Activated B cell treated with CpG ODN at 0.5 μM for 24 hours (primary cell): ENCODE measurements at regions not wholly inside any gene's neighbourhood (a gene's known extent, or its start where the extent isn't known, plus 50 kb on each side); places are given as distances from the start of the nearest gene placed in this dataset.

ENCODE experiments used
- ATAC-seq: fragments of 200-7000 bp; cut with Tn5 transposase; one replicate; pipeline ENCODE4 v1.10.0; 2021; ENCODE audit warnings: low read depth, mild to moderate bottlenecking, moderate library complexity
- CTCF ChIA-PET: fragments of 350-600 bp; sonication (Branson Sonifier 250); formaldehyde crosslinking; loops from one replicate; lab custom pipeline; 2021; ENCODE audit warnings: antibody characterized with exemption; lab: Charles Lee
- POLR2A ChIA-PET: fragments of 350-600 bp; sonication (Branson Sonifier 250); formaldehyde crosslinking; loops from one replicate; lab custom pipeline; 2021; ENCODE audit warnings: antibody characterized with exemption; lab: Charles Lee
- DNase-seq: peaks from one replicate; pipeline ENCODE4 v3.0.0; 2022
- H3K27ac Mint-ChIP-seq: one replicate; pipeline ENCODE4 v1.8.0; 2020; ENCODE audit warnings: mixed read lengths
- H3K27me3 Mint-ChIP-seq: one replicate; pipeline ENCODE4 v1.8.0; 2021; ENCODE audit warnings: mixed read lengths
- H3K36me3 Mint-ChIP-seq: one replicate; pipeline ENCODE4 v1.8.0; 2021; ENCODE audit warnings: low read depth, mixed read lengths
- H3K4me1 Mint-ChIP-seq: one replicate; pipeline ENCODE4 v1.8.0; 2021; ENCODE audit warnings: mixed read lengths
- H3K4me3 Mint-ChIP-seq: one replicate; pipeline ENCODE4 v1.8.0; 2020; ENCODE audit warnings: mild to moderate bottlenecking, mixed read lengths
- H3K9me3 Mint-ChIP-seq: one replicate; pipeline ENCODE4 v1.8.0; 2020; ENCODE audit warnings: mixed read lengths
- intact Hi-C: fragments of 100-400 bp; cut with micrococcal nuclease; formaldehyde crosslinking; loops from one replicate; pipeline ENCODE4 v1.15.1; 2024
- TF ChIP-seq, protein P1 (sequence below): fragments of 200-600 bp; IDR thresholded peaks from one replicate; pipeline ENCODE4 v1.8.0; 2022; ENCODE audit warnings: antibody characterized with exemption, mild to moderate bottlenecking

DNA sequence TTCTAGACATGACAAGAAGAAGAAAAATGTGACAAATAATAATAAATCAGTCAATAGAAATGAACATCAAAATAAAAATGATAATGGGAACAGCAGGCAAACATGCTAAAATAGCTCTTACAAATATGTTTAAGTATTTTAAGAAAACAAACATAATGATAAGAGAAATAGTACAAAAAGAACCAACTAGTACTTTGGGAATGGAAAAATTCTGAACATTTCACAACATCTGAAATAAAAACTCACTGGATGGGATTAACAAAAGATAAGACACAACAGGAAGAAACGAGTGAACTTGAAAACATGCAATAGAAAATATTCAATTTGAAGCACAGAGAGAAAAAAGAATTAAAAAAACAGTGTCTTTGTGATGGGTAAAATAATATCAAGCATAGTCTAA lies 115.2 kb upstream of the TSPAN2 start:
- ChIA-PET POLR2A (no interaction called here), CTCF (no interaction called here)
- TF ChIP-seq, protein P1, sequence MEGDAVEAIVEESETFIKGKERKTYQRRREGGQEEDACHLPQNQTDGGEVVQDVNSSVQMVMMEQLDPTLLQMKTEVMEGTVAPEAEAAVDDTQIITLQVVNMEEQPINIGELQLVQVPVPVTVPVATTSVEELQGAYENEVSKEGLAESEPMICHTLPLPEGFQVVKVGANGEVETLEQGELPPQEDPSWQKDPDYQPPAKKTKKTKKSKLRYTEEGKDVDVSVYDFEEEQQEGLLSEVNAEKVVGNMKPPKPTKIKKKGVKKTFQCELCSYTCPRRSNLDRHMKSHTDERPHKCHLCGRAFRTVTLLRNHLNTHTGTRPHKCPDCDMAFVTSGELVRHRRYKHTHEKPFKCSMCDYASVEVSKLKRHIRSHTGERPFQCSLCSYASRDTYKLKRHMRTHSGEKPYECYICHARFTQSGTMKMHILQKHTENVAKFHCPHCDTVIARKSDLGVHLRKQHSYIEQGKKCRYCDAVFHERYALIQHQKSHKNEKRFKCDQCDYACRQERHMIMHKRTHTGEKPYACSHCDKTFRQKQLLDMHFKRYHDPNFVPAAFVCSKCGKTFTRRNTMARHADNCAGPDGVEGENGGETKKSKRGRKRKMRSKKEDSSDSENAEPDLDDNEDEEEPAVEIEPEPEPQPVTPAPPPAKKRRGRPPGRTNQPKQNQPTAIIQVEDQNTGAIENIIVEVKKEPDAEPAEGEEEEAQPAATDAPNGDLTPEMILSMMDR = no peak
- peaks cover 1% of the 10 kb centered on the region for H3K36me3 Mint-ChIP-seq
- intact Hi-C loops = no loop called here
- no peak for DNase-seq
- no peak overlapping the region for H3K4me3 Mint-ChIP-seq
- no peaks in the 10 kb centered on the region for H3K4me1 Mint-ChIP-seq
- no peaks in the 10 kb centered on the region for H3K27me3 Mint-ChIP-seq
- ATAC-seq = no peak
- no peak overlapping the region for H3K27ac Mint-ChIP-seq
- peaks cover 6% of the 10 kb centered on the region for H3K9me3 Mint-ChIP-seq

GRCh38 chr1:115203287-115203686 lies 114.0 kb upstream of the TSPAN2 start:
- Mint-ChIP-seq H3K9me3 (peaks cover 6% of the 10 kb centered on the region), H3K4me1 (no peaks in the 10 kb centered on the region), H3K27ac (no peak overlapping the region), H3K4me3 (no peak overlapping the region), H3K27me3 (peaks cover 5% of the 10 kb centered on the region), H3K36me3 (peaks cover 1% of the 10 kb centered on the region)
- TF ChIP-seq, protein P1 = no peak
- intact Hi-C loops = no loop called here
- ChIA-PET CTCF (no interaction called here), POLR2A (no interaction called here)
- no peak for ATAC-seq
- no peak for DNase-seq

- ChIA-PET POLR2A (no interaction called here), CTCF (no interaction called here)
- Mint-ChIP-seq H3K27me3 (peaks cover 9% of the 10 kb centered on the region), H3K36me3 (peaks cover 1% of the 10 kb centered on the region), H3K4me3 (no peak overlapping the region), H3K27ac (no peak overlapping the region), H3K4me1 (no peaks in the 10 kb centered on the region), H3K9me3 (peaks cover 6% of the 10 kb centered on the region)
- no peak for ATAC-seq
- TF ChIP-seq, protein P1 = no peak
- no peak for DNase-seq
- intact Hi-C loops = no loop called here
These were observed 112.3 kb upstream of the TSPAN2 start for GRCh38 chr1:115201598-115201997.

DNA sequence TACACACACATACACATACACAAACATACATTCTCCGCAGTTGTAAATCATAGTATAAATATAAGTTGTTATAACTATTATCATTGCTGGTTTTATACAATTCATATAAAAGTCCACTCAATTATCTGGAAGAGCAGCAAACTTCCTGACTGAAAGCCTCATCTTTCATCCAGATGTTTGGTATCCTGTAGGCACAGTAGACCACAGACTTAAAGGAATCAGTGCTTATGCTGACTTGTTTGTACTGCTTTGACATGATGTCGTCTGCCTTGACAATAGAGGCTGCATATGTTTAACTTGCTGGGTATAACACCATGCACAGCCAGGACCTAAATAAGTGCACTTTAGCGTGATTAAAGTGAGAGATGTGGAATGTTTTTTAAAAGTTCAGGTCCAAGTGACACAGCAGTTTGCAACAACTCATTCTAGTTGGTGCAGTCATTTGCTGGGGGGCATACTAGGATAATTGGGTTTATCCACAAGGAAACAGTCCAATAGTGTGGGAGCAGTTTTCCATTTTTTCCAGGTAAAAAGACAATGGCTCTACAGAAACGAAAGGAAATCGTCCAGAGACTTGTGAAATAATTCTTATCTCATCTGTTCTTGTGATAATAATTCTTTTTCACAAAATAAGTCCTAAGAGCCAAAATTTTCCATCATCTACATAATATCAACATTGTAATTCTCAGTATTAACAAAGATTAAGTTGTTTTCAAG lies 110.3 kb upstream of the TSPAN2 start:
- DNase-seq (no peak), ATAC-seq (no peak)
- Mint-ChIP-seq H3K36me3 (peaks cover 1% of the 10 kb centered on the region), H3K4me3 (no peak overlapping the region), H3K9me3 (peaks cover 4% of the 10 kb centered on the region), H3K4me1 (no peaks in the 10 kb centered on the region), H3K27me3 (peaks cover 9% of the 10 kb centered on the region), H3K27ac (no peak overlapping the region)
- CTCF ChIA-PET = no interaction called here
- POLR2A ChIA-PET = no interaction called here
- intact Hi-C loops = no loop called here
- TF ChIP-seq, protein P1 = no peak

- ATAC-seq (no peak), DNase-seq (no peak)
- H3K27me3 Mint-ChIP-seq = peaks cover 9% of the 10 kb centered on the region
- CTCF ChIA-PET = no interaction called here
- H3K9me3 Mint-ChIP-seq = peaks cover 4% of the 10 kb centered on the region
- H3K27ac Mint-ChIP-seq = no peak overlapping the region
- intact Hi-C loops = no loop called here
- TF ChIP-seq, protein P1 = no peak
- no peak overlapping the region for H3K4me3 Mint-ChIP-seq
- peaks cover 1% of the 10 kb centered on the region for H3K36me3 Mint-ChIP-seq
- H3K4me1 Mint-ChIP-seq = no peaks in the 10 kb centered on the region
- POLR2A ChIA-PET = no interaction called here
These were observed 109.6 kb upstream of the TSPAN2 start for GRCh38 chr1:115198938-115199337.
